SK-N-SH (cell line): ENCODE measurements at regions not wholly inside any gene's neighbourhood (a gene's known extent, or its start where the extent isn't known, plus 50 kb on each side); places are given as distances from the start of the nearest gene placed in this dataset.

ENCODE experiments used
- CTCF ChIA-PET: fragments of 300-600, 350-600 bp; formaldehyde crosslinking; extraction: SDS; loops from one replicate; lab custom pipeline; 2021; lab: Yijun Ruan, JAX
- POLR2A ChIA-PET: fragments of 350-600 bp; sonication (Branson Sonifier 250); formaldehyde crosslinking; extraction: SDS; loops from one replicate; lab custom pipeline; 2020; ENCODE audit warnings: antibody characterized with exemption, inconsistent platforms; lab: Yijun Ruan, JAX
- DNase-seq: peaks from one replicate; pipeline ENCODE4 v3.0.0; 2012
- H2AFZ ChIP-seq: fragments of 200-600 bp; sonication (generic); 2 replicates; pipeline ENCODE4 v1.8.1; 2016; ENCODE audit warnings: antibody characterized with exemption, mild to moderate bottlenecking, low read depth
- H3F3A ChIP-seq: fragments of 200-600 bp; sonication (generic); replicated peaks from 2 replicates; pipeline ENCODE3; 2016; ENCODE audit warnings: antibody characterized with exemption, mild to moderate bottlenecking; ENCODE audit not compliant: insufficient read depth
- H3K27ac ChIP-seq, 2 experiments: fragments of 200-500 bp in 1 of 2; fragments of 200-600 bp in 1 of 2; sonication (Bioruptor generic) in 1 of 2; sonication (generic), shearing (Covaris generic) in 1 of 2; 2 replicates each; pipeline versions ENCODE4 v1.5.1 to v1.6.1; 2014 to 2016; ENCODE audit warnings: low read depth in 2 of 2, inconsistent platforms in 1 of 2, low read length in 1 of 2, mild to moderate bottlenecking in 1 of 2, mixed read lengths in 1 of 2
- H3K27me3 ChIP-seq: fragments of 200-600 bp; sonication (generic), shearing (Covaris generic); 2 replicates; pipeline ENCODE4 v1.6.1; 2016; ENCODE audit warnings: mixed run types; ENCODE audit not compliant: insufficient read depth
- H3K36me3 ChIP-seq, 2 experiments: fragments of 200-500 bp in 1 of 2; fragments of 200-600 bp in 1 of 2; sonication (Bioruptor generic) in 1 of 2; sonication (generic) in 1 of 2; replicated peaks in 1 of 2; 2 replicates each; pipeline versions ENCODE3 to v1.5.1; 2014 to 2016; ENCODE audit warnings: low read length in 1 of 2, mild to moderate bottlenecking in 1 of 2; ENCODE audit not compliant: insufficient read depth in 2 of 2, control insufficient read depth in 1 of 2
- H3K4me1 ChIP-seq, 2 experiments: fragments of 200-500 bp in 1 of 2; fragments of 200-600 bp in 1 of 2; sonication (Bioruptor generic) in 1 of 2; sonication (generic), shearing (Covaris generic) in 1 of 2; 2 replicates each; pipeline versions ENCODE4 v1.5.1 to v1.6.1; 2014 to 2016; ENCODE audit warnings: low read depth in 1 of 2, low read length in 1 of 2, mixed run types in 1 of 2; ENCODE audit not compliant: insufficient read depth in 2 of 2, control insufficient read depth in 1 of 2
- H3K4me2 ChIP-seq: fragments of 200-600 bp; sonication (generic), shearing (Covaris generic); 2 replicates; pipeline ENCODE4 v1.6.1; 2017; ENCODE audit warnings: mixed run types
- H3K4me3 ChIP-seq, 2 experiments: fragments of 200-500 bp in 1 of 2; fragments of 200-600 bp in 1 of 2; sonication (Bioruptor generic) in 1 of 2; sonication (generic), shearing (Covaris generic) in 1 of 2; 2 replicates each; pipeline versions ENCODE4 v1.5.1 to v1.8.1; 2014 to 2016; ENCODE audit warnings: low read depth in 2 of 2, inconsistent platforms in 1 of 2, low read length in 1 of 2, mild to moderate bottlenecking in 1 of 2, mixed read lengths in 1 of 2, moderate library complexity in 1 of 2
- H3K79me2 ChIP-seq: fragments of 200-600 bp; sonication (generic); 2 replicates; pipeline ENCODE4 v1.8.1; 2017; ENCODE audit warnings: mild to moderate bottlenecking; ENCODE audit not compliant: insufficient read depth
- H3K9ac ChIP-seq: fragments of 200-600 bp; sonication (generic); 2 replicates; pipeline ENCODE4 v1.6.1; 2017; ENCODE audit warnings: mixed run types
- H3K9me2 ChIP-seq: fragments of 200-600 bp; sonication (generic); 2 replicates; pipeline ENCODE4 v1.6.1; 2017; ENCODE audit warnings: mixed run types
- H3K9me3 ChIP-seq: fragments of 200-600 bp; sonication (generic); 2 replicates; pipeline ENCODE4 v1.6.1; 2017; ENCODE audit warnings: mixed run types, mild to moderate bottlenecking, moderate library complexity
- H4K20me1 ChIP-seq: fragments of 200-600 bp; sonication (generic); 2 replicates; pipeline ENCODE4 v1.6.1; 2017; ENCODE audit warnings: mild to moderate bottlenecking, mixed run types; ENCODE audit not compliant: insufficient read depth
- CHD2 ChIP-seq: fragments of 150-350 bp; IDR thresholded peaks from 2 replicates; pipeline ENCODE4 v1.6.1; 2018; ENCODE audit warnings: low read length; ENCODE audit not compliant: partially characterized antibody
- FOSL2 ChIP-seq: IDR thresholded peaks from 2 replicates; pipeline ENCODE4 v1.4.0; 2012; ENCODE audit warnings: low read depth, mild to moderate bottlenecking, moderate library complexity, borderline replicate concordance
- IRF3 ChIP-seq: fragments of 150-350 bp; IDR thresholded peaks from 2 replicates; pipeline ENCODE4 v1.6.1; 2016; ENCODE audit warnings: mild to moderate bottlenecking, low read depth, low read length
- MAX ChIP-seq: IDR thresholded peaks from 2 replicates; pipeline ENCODE4 v1.4.0; 2012; ENCODE audit warnings: low read depth
- MEF2A ChIP-seq: IDR thresholded peaks from 2 replicates; pipeline ENCODE4 v1.4.0; 2012; ENCODE audit warnings: low read depth, borderline replicate concordance
- MXI1 ChIP-seq: IDR thresholded peaks from 2 replicates; pipeline ENCODE4 v1.6.1; 2012; ENCODE audit warnings: mild to moderate bottlenecking, low read depth, low read length, improper control_type of control experiment
- NFIC ChIP-seq: IDR thresholded peaks from 2 replicates; pipeline ENCODE4 v1.4.0; 2012; ENCODE audit warnings: borderline replicate concordance
- NRF1 ChIP-seq: IDR thresholded peaks from 2 replicates; pipeline ENCODE4 v1.6.1; 2012; ENCODE audit warnings: low read depth, mild to moderate bottlenecking, low read length
- POLR2AphosphoS5 ChIP-seq: IDR thresholded peaks from 2 replicates; pipeline ENCODE4 v1.6.1; 2012; ENCODE audit warnings: low read depth, low read length
- RCOR1 ChIP-seq: fragments of 150-350 bp; IDR thresholded peaks from 2 replicates; pipeline ENCODE4 v1.6.1; 2017; ENCODE audit warnings: antibody characterized with exemption, low read length
- REST ChIP-seq: IDR thresholded peaks from 2 replicates; pipeline ENCODE4 v1.6.1; 2012; ENCODE audit warnings: mild to moderate bottlenecking, low read depth, low read length, moderate library complexity
- RFX5 ChIP-seq: IDR thresholded peaks from 2 replicates; pipeline ENCODE4 v1.6.1; 2012; ENCODE audit warnings: mild to moderate bottlenecking, improper control_type of control experiment, low read length
- RXRA ChIP-seq: IDR thresholded peaks from 2 replicates; pipeline ENCODE4 v1.4.0; 2012; ENCODE audit warnings: low read depth, mild to moderate bottlenecking, borderline replicate concordance
- SIN3A ChIP-seq: IDR thresholded peaks from 2 replicates; pipeline ENCODE4 v1.6.1; 2012; ENCODE audit warnings: low read depth, mild to moderate bottlenecking, low read length, moderate library complexity, borderline replicate concordance
- TAF1 ChIP-seq: IDR thresholded peaks from 2 replicates; pipeline ENCODE4 v1.6.1; 2012; ENCODE audit warnings: low read depth, mild to moderate bottlenecking, low read length, moderate library complexity, borderline replicate concordance
- USF2 ChIP-seq: fragments of 150-350 bp; IDR thresholded peaks from 2 replicates; pipeline ENCODE4 v1.6.1; 2017; ENCODE audit warnings: antibody characterized with exemption, low read length, low read depth, borderline replicate concordance
- YY1 ChIP-seq: IDR thresholded peaks from 2 replicates; pipeline ENCODE4 v1.4.0; 2012; ENCODE audit warnings: low read depth, mild to moderate bottlenecking
- ZBTB33 ChIP-seq: IDR thresholded peaks from 2 replicates; pipeline ENCODE4 v1.4.0; 2012; ENCODE audit warnings: low read depth, borderline replicate concordance
- WGBS: methylation state at CpG from one replicate; pipeline ENCODE4 v1.1.6; 2017; ENCODE audit warnings: low lambda C conversion rate; 5-methylcytosine and 5-hydroxymethylcytosine counted together

- POLR2A ChIA-PET: no interaction called here
- Histone ChIP-seq H3K9me3 (no peaks in the 10 kb centered on the region), H3K9me2 (no peaks in the 10 kb centered on the region), H3K4me1 (no peaks in the 10 kb centered on the region), H3K27me3 (no peaks in the 10 kb centered on the region), H3K4me2 (no peak overlapping the region), H3K79me2 (no peaks in the 10 kb centered on the region), H3K36me3 (no peaks in the 10 kb centered on the region), H3K27ac (no peak overlapping the region), H3K9ac (no peak overlapping the region), H3K4me3 (no peak overlapping the region), H2AFZ (no peak overlapping the region), H4K20me1 (no peaks in the 10 kb centered on the region), H3F3A (no peaks in the 10 kb centered on the region)
- CTCF ChIA-PET: no interaction called here
- TF ChIP-seq SIN3A: no peak
- TF ChIP-seq MEF2A: no peak
- no peak for TF ChIP-seq TAF1
- TF ChIP-seq POLR2AphosphoS5: no peak
- TF ChIP-seq YY1: no peak
- TF ChIP-seq MAX: no peak
- no peak for TF ChIP-seq RCOR1
- TF ChIP-seq RXRA: no peak
- no peak for TF ChIP-seq RFX5
- no peak for TF ChIP-seq ZBTB33
- no peak for TF ChIP-seq IRF3
- TF ChIP-seq NRF1: no peak
- TF ChIP-seq MXI1: no peak
- no peak for TF ChIP-seq CHD2
- TF ChIP-seq REST: no peak
- TF ChIP-seq FOSL2: no peak
- TF ChIP-seq USF2: no peak
- no peak for TF ChIP-seq NFIC
- 0% methylated on average over 2 of the region's 2 CpGs for WGBS
- no peak for DNase-seq
Observed at GRCh38 chr2:81714817-81715216, 1410.3 kb upstream of the LRRTM1 start.
